ENCODE measurements at regions not wholly inside any gene's neighbourhood (a gene's known extent, or its start where the extent isn't known, plus 50 kb on each side); places are given as distances from the start of the nearest gene placed in this dataset.

- H3K4me3 ChIP-seq (ENCODE audit: low read depth, low read length), result no peak overlapping the region
- TF ChIP-seq CTCF (IDR thresholded peaks at IDR 0.05; ENCODE audit: insufficient read depth, low read length), result no peak
- DNase-seq (ENCODE audit: low read depth), result no peak
These were observed 459.7 kb downstream of the LRATD1 start for GRCh38 chr2:15092181-15092580.

GRCh38 chr2:15092691-15093090 is 460.2 kb downstream of the LRATD1 start:
- no peak for TF ChIP-seq CTCF (IDR thresholded peaks at IDR 0.05; ENCODE audit: insufficient read depth, low read length)
- H3K4me3 ChIP-seq (ENCODE audit: low read depth, low read length), result no peak overlapping the region
- DNase-seq (ENCODE audit: low read depth), result no peak

GRCh38 chr2:15094161-15094560 is 461.6 kb downstream of the LRATD1 start:
- no peak for DNase-seq (ENCODE audit: low read depth)

GRCh38 chr2:15096873-15097272 is 464.3 kb downstream of the NBAS start:
- no peak overlapping the region for H3K4me3 ChIP-seq (ENCODE audit: low read depth, low read length)
- no peak for DNase-seq (ENCODE audit: low read depth)
- no peak for TF ChIP-seq CTCF (IDR thresholded peaks at IDR 0.05; ENCODE audit: insufficient read depth, low read length)

More at GRCh38 chr2:15094161-15094560, 461.6 kb downstream of the LRATD1 start:
- H3K4me3 ChIP-seq (ENCODE audit: low read depth, low read length), result no peak overlapping the region
- TF ChIP-seq CTCF (IDR thresholded peaks at IDR 0.05; ENCODE audit: insufficient read depth, low read length), result no peak

GRCh38 chr2:15107137-15107536 is 454.0 kb downstream of the NBAS start:
- no peak for TF ChIP-seq CTCF (IDR thresholded peaks at IDR 0.05; ENCODE audit: insufficient read depth, low read length)
- DNase-seq (ENCODE audit: low read depth), result peak; percentile 3

GRCh38 chr2:15111718-15112117 is 449.4 kb downstream of the NBAS start:
- no peak for TF ChIP-seq CTCF (IDR thresholded peaks at IDR 0.05; ENCODE audit: insufficient read depth, low read length)
- DNase-seq (ENCODE audit: low read depth), result no peak
- H3K4me3 ChIP-seq (ENCODE audit: low read depth, low read length), result no peak overlapping the region

More at GRCh38 chr2:15107137-15107536, 454.0 kb downstream of the NBAS start:
- H3K4me3 ChIP-seq (ENCODE audit: low read depth, low read length), result no peak overlapping the region

- no peak overlapping the region for H3K4me3 ChIP-seq (ENCODE audit: low read depth, low read length)
- no peak for TF ChIP-seq CTCF (IDR thresholded peaks at IDR 0.05; ENCODE audit: insufficient read depth, low read length)
- peak; percentile 40 for DNase-seq (ENCODE audit: low read depth)
These were observed 448.9 kb downstream of the NBAS start for GRCh38 chr2:15112216-15112615.

Measured in fibroblast of the aortic adventitia (primary cell).